Breast epithelium (tissue), 4 donors: ENCODE measurements at regions not wholly inside any gene's neighbourhood (a gene's known extent, or its start where the extent isn't known, plus 50 kb on each side); places are given as distances from the start of the nearest gene placed in this dataset.

Experiments used
- DNase-seq, 2 donors: peaks; one replicate each; pipeline ENCODE4 v3.0.0-alpha.2; 2019; ENCODE audit warnings: low spot score in 2 of 2
- H3K27ac ChIP-seq, 2 donors: fragments of 200-600 bp; sonication (generic) in 1 of 2; one replicate each; pipeline ENCODE4 v1.5.1; 2016 to 2019; ENCODE audit warnings: mild to moderate bottlenecking in 1 of 2
- H3K27me3 ChIP-seq, 2 donors: fragments of 200-600 bp; sonication (generic) in 1 of 2; one replicate each; pipeline versions ENCODE4 v1.5.1 to v1.6.0; 2017 to 2019; ENCODE audit warnings: control low read depth in 1 of 2, mild to moderate bottlenecking in 1 of 2
- H3K36me3 ChIP-seq: fragments of 200-600 bp; one replicate; pipeline ENCODE4 v1.5.1; 2019
- H3K4me1 ChIP-seq, 2 donors: fragments of 200-600 bp; sonication (generic); one replicate each; pipeline ENCODE4 v1.5.1; 2016 to 2019; ENCODE audit warnings: control low read depth in 1 of 2
- H3K4me3 ChIP-seq, 3 donors: fragments of 200-600 bp; sonication (generic); 1 replicate in 2 of 3; 2 replicates in 1 of 3; pipeline ENCODE4 v1.5.1; 2016 to 2019; ENCODE audit warnings: mild to moderate bottlenecking in 3 of 3, moderate library complexity in 2 of 3
- H3K9me3 ChIP-seq, 2 donors: fragments of 200-600 bp; sonication (generic) in 1 of 2; one replicate each; pipeline ENCODE4 v1.5.1; 2016 to 2019; ENCODE audit warnings: control low read depth in 1 of 2
- POLR2A ChIP-seq: fragments of 450-650 bp; IDR thresholded peaks from one replicate; pipeline ENCODE4 v1.6.1; 2016; ENCODE audit warnings: antibody characterized with exemption, mild to moderate bottlenecking, moderate library complexity
- POLR2AphosphoS5 ChIP-seq, 3 donors: sonication (generic); formaldehyde crosslinking; IDR thresholded peaks; one replicate each; pipeline ENCODE4 v1.6.1; 2017; ENCODE audit warnings: antibody characterized with exemption in 3 of 3
- intact Hi-C: fragments of 100-400 bp; cut with DNase I; formaldehyde crosslinking; loops from one replicate; pipeline ENCODE4 v1.15.1; 2023; ENCODE audit warnings: low total_unique reads
- TF ChIP-seq, protein P1 (sequence below), 3 donors: fragments of 450-650 bp; IDR thresholded peaks; one replicate each; pipeline ENCODE4 v1.5.1; 2016 to 2017; ENCODE audit warnings: antibody characterized with exemption in 3 of 3, mild to moderate bottlenecking in 3 of 3, moderate library complexity in 3 of 3

DNA sequence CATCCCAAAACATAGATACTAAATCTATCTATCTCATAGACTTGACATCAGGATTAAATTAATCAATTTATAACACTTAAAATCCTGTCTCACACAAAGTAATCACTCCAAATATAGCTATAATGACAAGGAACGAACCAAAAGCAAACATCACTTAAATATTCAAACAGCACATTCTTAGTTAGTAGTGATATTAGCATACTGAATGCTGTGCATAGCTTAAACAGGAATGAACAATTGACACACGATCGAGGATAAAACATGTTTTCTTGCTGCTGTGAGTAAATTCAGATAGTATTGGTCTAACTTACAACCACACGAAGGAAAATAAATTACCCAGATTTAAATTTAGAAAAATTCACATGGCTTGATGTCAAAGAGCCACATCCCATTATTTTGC is 58.9 kb upstream of the SNTG2 start:
- intact Hi-C loops: no loop called here
- Histone ChIP-seq H3K27me3 (peaks cover 0 to 6% of the 10 kb centered on the region in 2 donors), H3K4me1 (no peaks in the 10 kb centered on the region), H3K4me3 (no peak overlapping the region), H3K36me3 (no peaks in the 10 kb centered on the region), H3K27ac (no peak overlapping the region), H3K9me3 (peaks cover 5 to 12% of the 10 kb centered on the region in 2 donors)
- TF ChIP-seq POLR2AphosphoS5 (IDR thresholded peaks at IDR 0.05) (no peak), POLR2A (no peak)
- TF ChIP-seq, protein P1, sequence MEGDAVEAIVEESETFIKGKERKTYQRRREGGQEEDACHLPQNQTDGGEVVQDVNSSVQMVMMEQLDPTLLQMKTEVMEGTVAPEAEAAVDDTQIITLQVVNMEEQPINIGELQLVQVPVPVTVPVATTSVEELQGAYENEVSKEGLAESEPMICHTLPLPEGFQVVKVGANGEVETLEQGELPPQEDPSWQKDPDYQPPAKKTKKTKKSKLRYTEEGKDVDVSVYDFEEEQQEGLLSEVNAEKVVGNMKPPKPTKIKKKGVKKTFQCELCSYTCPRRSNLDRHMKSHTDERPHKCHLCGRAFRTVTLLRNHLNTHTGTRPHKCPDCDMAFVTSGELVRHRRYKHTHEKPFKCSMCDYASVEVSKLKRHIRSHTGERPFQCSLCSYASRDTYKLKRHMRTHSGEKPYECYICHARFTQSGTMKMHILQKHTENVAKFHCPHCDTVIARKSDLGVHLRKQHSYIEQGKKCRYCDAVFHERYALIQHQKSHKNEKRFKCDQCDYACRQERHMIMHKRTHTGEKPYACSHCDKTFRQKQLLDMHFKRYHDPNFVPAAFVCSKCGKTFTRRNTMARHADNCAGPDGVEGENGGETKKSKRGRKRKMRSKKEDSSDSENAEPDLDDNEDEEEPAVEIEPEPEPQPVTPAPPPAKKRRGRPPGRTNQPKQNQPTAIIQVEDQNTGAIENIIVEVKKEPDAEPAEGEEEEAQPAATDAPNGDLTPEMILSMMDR (IDR thresholded peaks at IDR 0.05): no peak
- DNase-seq: no peak

DNA sequence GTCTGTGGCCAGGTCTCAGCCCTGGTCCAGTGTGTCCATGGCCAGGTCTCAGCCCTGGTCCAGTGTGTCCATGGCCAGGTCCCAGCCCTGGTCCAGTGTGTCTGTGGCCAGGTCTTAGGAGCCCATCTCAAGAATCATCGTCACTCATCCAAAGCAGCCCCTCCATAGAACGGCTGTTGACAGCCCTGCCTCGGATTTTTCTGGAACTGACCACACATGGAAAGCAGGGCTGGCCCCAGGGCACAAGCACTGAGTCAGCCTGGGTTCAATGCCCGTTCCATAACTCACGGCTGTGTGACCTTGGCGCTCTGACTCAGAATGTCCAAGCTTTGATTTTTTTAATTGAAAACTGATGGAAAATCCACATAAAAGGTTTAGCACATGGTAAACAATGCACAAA is 59.9 kb upstream of the SNTG2 start:
- H3K4me1 ChIP-seq: no peaks in the 10 kb centered on the region
- no peak overlapping the region for H3K4me3 ChIP-seq
- H3K27ac ChIP-seq: no peak overlapping the region
- H3K36me3 ChIP-seq: no peaks in the 10 kb centered on the region
- peaks cover 0 to 3% of the 10 kb centered on the region in 2 donors for H3K9me3 ChIP-seq
- peaks cover 0 to 12% of the 10 kb centered on the region in 2 donors for H3K27me3 ChIP-seq
- no peak for DNase-seq
- intact Hi-C loops: no loop called here
- TF ChIP-seq, protein P1 (IDR thresholded peaks at IDR 0.05): no peak
- TF ChIP-seq POLR2A (no peak), POLR2AphosphoS5 (IDR thresholded peaks at IDR 0.05) (no peak)

DNA sequence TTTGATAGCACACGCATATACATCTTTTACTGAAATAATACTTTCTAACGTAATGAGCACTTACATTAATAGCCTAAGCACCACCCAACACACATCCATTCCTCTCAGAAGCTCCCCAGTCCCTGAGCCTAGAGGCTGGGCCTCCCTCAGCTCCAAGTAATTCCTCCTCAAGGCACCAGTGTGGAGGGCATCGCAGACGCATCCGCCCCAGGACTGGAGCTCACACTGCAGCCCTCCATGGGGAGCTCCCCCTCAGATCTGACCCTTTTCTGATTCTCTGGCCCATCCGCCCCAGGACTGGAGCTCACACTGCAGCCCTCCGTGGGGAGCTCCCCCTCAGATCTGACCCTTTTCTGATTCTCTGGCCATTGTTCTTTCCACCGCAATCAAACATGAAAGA is 60.4 kb upstream of the SNTG2 start:
- no peak for DNase-seq
- Histone ChIP-seq H3K27ac (no peak overlapping the region), H3K4me1 (no peaks in the 10 kb centered on the region), H3K36me3 (no peaks in the 10 kb centered on the region), H3K27me3 (peaks cover 0 to 13% of the 10 kb centered on the region in 2 donors), H3K4me3 (no peak overlapping the region), H3K9me3 (no peaks in the 10 kb centered on the region)
- intact Hi-C loops: no loop called here
- TF ChIP-seq POLR2AphosphoS5 (IDR thresholded peaks at IDR 0.05): no peak
- TF ChIP-seq POLR2A: no peak
- TF ChIP-seq, protein P1 (IDR thresholded peaks at IDR 0.05): no peak

DNA sequence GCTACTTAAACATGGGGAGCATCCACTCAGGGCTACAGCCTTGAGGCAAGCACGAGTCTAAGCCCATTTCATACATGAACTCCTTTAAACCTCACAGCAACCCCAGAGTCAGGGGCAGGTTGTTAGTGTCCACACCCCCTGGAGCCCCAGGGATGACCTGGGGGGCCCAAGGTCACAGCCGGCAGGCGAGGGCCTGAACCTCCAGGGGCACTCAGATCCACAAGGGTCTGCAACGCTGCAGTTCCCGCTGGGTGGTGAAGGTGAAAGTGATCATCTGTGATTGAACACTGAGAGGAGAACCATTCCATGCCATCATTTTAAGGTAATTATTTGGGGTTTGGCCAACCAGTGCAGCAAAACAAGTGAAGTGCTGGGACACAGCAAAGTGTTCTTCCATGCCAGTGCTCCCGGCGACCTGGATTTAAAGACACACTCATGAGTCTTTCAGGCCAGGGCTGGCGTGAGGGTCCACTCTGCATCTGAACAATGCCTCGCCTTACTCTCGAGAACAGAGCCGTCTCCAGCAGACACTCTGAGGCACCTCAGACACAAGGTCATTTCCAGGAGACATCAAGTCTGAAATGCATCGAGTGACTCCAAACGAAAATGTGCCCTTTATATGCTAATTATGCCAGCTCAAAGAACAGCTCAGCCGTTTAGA is 61.6 kb upstream of the SNTG2 start:
- H3K27me3 ChIP-seq: peaks cover 0 to 13% of the 10 kb centered on the region in 2 donors
- no peaks in the 10 kb centered on the region for H3K36me3 ChIP-seq
- H3K4me3 ChIP-seq: no peak overlapping the region
- H3K27ac ChIP-seq: no peak overlapping the region
- no peak for DNase-seq
- no peaks in the 10 kb centered on the region for H3K4me1 ChIP-seq
- intact Hi-C loops: no loop called here
- TF ChIP-seq POLR2A: no peak
- TF ChIP-seq, protein P1 (IDR thresholded peaks at IDR 0.05): no peak
- TF ChIP-seq POLR2AphosphoS5 (IDR thresholded peaks at IDR 0.05): no peak
- H3K9me3 ChIP-seq: no peaks in the 10 kb centered on the region

DNA sequence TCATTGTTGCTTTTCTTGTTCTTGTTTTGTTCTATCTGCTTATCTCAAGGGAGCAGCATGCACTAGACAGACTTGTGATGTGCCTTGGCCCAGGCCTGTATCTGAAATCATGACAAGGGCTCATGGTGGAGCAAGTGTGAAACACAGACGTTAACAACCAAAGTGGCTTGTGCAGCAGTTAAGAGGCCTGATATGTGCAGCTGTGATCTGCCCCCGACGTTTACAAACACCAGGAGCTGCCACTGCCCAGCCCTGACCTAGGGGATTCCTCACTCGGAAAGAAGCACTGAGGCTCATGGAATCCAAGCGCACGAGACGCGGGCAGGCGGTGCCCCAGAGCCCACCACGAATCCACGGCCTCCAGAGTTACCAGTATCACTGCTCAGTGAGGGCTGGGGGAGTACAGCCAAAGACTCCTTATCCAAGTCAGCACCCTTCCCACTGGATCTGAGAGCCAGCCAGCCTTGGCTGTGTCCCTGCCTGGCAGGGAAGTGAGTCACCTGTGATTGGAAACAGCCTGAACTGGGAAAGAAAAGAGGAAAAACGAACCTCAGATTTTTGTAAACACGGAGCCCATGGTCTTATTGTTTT is 62.3 kb upstream of the SNTG2 start:
- H3K27ac ChIP-seq: no peak overlapping the region

More for the DNA sequence above, 62.3 kb upstream of the SNTG2 start:
- peaks cover 0 to 10% of the 10 kb centered on the region in 2 donors for H3K27me3 ChIP-seq
- no peaks in the 10 kb centered on the region for H3K9me3 ChIP-seq
- intact Hi-C loops: no loop called here
- no peaks in the 10 kb centered on the region for H3K4me1 ChIP-seq
- H3K36me3 ChIP-seq: no peaks in the 10 kb centered on the region
- TF ChIP-seq, protein P1 (IDR thresholded peaks at IDR 0.05): no peak
- TF ChIP-seq POLR2AphosphoS5 (IDR thresholded peaks at IDR 0.05): no peak
- no peak for TF ChIP-seq POLR2A
- H3K4me3 ChIP-seq: no peak overlapping the region
- DNase-seq: no peak
